Stimulated activated CD4-positive, alpha-beta T cell treated with anti-CD3 and anti-CD28 coated beads, Interleukin-4, amount 100 ng/mL, for 24 hours (primary cell): ENCODE measurements at regions not wholly inside any gene's neighbourhood (a gene's known extent, or its start where the extent isn't known, plus 50 kb on each side); places are given as distances from the start of the nearest gene placed in this dataset.
"Not testable (repeated sequence)": the region's sequence is repeated elsewhere in the genome, so short reads cannot be mapped to it uniquely, and the experiment has no call there.

ENCODE experiments used
- DNase-seq: peaks from one replicate; pipeline ENCODE4 v3.0.0-alpha.2; 2020

DNA sequence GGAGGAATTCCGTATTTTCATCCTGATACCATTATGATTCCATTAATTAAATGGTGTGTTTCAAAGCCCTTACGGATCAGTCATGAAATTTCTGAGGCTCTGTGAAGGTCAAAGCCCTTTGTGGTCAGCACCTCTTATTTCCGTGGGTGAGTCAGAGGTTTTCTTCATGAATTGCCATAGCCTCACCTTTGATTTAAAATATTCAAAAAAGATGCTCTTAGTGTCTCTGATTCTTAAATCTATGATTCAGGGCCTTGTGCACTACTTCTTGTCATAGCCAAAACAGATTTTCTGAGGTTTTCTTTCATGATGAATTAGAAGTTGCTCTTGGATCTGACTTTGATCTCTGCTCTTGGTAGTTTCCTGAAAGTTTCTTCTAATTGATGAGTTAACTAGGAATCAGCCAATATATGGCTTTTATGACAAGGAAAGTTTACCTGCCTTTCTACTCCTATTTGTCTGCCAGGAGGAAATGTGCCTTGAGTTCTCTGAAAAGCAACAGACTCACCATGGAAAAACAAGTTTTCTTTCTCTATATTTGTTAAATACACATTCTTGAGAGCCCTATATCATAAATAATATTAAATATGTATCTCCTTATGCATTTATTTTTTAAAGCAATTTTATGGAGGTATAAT lies 613.0 kb downstream of the UTRN start:
- no peak for DNase-seq

DNA sequence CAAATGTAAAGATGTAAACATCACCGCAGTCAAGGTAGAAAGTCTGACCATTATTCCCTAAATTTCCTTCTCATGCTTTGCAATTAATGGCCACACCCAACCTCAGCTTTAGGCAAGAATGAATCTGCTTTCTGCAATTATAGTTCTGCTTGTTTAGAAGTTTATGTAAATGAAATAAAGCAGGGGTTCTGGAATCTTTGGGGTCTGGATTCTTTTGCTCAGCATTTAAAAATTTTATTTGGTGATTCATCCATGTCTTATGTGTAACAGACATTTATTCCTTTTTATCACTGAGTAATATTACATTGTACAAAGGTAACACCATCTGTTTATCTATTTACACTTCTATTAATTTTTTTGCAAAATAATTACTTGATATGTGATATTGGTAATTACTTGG lies 613.6 kb downstream of the UTRN start:
- no peak for DNase-seq

DNA sequence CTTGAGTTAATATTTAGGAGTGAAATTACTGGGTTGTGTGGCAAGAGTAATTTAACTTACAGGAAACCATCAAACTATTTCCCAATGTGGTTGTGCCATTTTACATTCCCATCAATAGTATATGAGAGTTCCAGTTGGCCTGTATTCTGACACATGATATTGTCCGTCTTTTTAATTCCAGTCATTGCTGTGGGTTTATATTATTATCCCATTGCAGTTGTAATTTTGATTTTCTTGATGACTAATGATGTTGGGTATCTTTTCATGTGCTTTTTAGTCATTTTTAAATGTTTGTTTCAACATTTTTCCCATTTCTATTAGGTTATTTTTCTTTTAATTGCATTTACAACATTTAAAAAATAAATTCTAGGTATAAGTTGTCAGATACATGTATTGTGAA lies 614.0 kb downstream of the UTRN start:
- DNase-seq: no peak

DNA sequence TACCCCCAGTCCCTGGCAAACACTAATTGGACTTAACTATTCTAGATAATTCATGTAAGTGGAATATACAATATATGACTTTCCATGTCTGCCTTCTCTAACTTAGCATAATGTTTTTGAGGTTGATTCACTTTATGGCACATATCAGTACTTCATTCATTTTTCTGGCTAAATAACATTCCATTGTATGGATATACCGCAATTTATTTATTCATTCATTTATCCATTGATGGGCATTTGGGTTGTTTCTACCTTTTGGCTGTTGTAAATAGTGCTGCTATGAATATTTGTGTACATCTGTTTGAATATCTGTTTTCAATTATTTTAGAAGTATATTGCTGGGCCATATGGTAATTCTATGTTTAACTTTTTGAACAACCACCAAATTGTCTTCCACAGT lies 616.3 kb downstream of the UTRN start:
- DNase-seq: no peak

DNA sequence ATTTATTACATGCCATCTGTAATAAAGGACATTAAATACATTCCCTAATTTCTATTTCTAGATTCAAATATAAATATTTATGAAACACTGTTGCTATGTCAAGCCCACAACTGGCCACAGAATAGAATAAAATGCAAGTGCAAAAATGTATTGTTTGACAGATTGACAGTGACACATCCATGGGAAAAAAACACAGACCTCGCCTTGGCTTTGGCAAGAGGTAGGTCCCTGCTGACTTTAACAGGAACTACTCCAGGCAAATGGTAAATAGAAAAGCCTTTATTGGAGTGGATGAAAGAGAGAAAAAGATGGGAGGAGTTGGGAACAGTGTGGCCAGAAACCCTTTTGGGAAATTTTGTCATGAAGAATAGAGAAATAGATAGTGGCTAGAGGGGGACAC lies 622.9 kb downstream of the UTRN start:
- DNase-seq: no peak

DNA sequence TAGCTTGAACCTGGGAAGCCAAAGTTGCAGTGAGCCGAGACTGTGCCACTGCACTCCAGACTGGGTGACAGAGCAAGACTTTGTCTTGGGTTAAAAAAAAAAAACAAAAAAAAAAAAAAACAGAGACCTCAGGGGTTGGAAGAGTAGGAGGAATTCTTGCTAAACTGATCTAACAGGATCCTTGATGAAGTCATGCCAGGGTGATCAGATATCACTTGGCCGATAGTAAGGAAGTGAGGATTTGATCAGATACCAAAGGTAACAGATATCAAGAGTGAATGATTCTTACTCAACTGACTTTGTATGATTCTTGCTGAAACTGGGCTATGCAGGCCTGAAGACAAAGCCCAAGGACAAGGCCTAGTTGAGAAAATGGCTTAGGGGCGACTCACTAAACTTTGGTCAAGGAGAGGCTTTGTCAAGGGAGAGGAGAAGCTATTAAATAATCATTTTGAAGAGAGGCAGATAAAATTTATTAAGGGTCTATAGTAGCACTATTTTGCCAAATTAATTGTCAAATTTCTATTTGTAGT lies 624.7 kb downstream of the UTRN start:
- no peak for DNase-seq

DNA sequence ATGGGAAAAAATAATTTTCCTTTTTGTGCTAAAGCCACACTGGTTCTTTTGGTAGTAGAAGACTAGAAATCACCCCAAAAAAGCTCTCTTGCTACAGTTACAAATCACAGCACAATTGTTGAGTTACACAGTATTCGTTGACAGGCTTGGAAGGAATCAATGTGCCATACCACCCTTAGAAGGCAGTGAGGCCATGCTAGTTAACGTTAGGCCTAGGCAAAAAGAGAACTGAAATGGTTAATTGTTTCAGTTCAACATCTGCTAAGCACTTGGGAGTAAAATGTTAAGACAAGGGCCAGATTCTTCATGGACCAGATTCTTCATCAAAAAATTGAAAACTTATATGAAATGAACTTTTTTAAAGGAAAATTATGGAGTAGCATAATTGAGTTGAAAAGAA lies 626.2 kb downstream of the UTRN start:
- no peak for DNase-seq

DNA sequence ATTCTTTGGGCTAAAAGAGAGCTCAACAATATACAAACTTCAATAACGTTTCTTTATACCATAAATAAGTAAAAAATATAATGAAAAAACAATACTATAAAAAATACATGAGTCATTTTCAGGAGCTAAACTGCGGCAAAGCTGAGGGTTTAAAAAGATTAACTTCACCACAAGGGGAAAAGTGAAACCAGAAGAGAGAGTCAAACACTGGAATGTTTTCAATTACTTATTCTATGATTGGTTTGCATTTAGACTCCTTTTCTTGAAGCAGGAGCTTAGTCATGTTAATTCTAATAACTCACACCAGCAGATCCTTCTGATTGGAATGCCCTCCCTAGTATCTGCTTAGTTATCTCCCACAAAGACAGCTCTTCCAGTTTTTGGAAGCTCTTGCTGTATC lies 627.3 kb downstream of the UTRN start:
- no peak for DNase-seq

DNA sequence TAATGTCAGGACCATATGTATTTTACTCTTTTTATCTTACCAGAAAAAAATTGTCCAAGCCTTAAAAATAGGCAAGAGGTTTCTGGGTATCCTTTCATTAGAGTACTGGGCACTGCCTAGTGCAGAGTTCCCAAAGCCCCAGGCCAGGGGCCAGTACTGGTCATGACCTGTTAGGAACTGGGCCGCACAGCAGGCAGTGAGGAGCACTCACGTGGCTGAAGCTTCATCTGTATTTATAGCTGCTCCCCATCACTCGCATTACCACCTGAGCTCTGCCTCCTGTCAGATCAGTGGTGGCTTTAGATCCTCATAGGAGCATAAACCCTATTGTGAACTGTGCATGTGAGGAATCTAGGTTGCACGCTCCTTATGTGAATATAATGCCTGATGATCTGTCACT lies 632.9 kb downstream of the UTRN start:
- no peak for DNase-seq

DNA sequence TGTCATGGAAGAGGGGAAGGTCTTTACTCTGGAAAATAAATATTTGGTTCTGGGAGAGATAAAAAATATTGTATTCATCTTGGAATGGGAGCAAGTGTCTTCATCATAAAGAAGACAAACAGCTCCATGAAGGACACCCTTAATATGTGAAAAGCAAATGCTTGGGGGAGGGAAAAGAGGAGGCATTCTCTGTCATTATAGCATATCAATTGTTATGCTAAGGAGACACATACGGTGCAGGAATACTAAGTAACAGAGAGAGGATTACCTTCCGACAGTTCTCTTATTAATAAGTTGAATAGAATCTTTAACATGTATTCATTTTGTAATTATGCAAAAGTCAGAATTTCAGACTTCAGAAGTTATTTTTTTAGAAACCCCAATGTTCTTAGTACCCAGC lies 634.4 kb downstream of the UTRN start:
- DNase-seq: no peak

DNA sequence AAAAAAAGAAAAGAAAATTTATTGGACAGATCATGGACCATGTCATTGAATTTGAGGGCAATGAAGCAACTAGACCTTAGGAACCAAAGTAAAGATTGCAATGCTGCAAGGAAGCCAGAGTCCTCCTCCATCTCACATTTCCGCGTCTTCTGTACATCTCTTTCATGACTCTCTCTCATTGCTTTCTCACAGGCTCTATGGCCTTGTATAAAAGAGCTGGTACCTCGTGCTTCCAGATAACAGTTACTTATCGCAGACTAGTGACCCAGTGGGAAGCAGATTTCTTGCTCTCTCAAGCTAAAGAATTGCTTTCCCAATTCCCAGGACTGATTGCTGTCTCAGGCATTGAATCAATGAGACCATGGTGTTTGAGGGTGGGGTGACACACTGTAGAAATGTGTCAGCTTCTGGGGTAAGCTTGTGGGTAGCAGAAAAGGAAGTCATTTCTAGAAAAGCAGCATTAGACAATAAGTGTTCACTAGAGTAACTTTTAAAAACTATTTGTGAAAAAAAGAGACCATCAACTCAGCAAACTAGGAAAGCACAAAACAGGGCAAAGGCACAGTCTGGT lies 635.3 kb downstream of the UTRN start:
- DNase-seq: no peak

DNA sequence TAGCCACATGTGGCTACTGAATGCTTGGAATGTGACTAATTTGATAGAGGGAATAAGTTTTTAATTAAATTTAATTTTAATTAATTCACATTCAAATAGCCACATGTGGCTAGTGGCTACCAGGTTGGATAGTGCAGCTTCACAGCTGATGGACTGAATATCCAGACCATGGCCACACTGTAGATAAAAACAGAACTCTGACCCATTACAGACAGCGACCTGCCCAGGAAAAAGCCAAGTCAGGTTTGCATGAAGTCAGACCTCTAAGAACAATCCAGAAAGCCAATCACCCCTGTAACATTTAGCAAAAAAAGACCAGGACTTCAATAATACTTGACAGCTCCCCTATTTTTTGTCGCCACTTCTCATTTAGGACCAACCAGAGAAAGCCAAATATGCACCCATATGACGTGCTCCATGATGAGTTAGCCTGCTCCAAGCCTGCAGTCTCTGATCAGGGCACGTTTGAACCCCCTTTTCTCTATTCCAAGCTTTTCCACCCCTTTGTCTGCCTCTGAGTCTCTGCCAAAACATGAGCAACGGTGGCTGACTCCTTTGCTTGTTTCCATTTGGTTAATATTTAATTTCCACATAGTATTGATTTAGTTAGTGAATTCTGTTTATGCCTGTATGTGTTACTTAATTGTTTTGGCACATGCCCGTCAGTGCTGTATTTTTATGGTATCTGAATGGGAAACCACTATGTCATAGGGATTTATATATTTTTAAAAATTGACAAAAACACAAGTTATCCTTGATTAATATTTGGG lies 636.3 kb downstream of the UTRN start:
- no peak for DNase-seq

DNA sequence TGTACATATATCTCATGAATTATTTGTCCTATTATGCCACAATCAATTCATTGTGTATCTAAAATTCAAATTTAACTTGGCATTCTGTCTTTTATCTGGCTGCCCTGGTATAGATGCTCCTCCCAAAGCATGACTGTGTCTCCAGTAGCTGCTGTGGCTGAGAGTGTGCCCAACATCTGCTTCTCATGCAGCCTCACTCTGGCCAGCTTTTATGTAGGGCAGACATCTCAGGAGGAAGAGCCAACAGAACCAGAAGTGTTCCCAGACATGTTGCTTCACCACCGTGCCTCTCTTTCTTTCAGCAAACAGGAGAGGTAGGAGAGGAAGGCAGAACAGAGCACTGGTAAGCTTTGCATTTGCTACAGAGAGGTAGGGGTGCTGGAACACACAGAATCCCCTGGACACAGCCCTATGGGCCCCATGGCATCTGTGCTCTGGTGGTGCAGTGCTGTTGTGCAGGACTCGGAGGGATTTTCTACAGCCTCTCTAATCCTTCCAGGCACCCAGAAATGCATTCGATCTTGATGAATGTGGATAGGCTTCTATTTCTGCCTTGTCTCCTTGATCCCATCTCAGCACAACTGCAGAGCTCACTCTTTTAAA lies 637.1 kb downstream of the UTRN start:
- no peak for DNase-seq

DNA sequence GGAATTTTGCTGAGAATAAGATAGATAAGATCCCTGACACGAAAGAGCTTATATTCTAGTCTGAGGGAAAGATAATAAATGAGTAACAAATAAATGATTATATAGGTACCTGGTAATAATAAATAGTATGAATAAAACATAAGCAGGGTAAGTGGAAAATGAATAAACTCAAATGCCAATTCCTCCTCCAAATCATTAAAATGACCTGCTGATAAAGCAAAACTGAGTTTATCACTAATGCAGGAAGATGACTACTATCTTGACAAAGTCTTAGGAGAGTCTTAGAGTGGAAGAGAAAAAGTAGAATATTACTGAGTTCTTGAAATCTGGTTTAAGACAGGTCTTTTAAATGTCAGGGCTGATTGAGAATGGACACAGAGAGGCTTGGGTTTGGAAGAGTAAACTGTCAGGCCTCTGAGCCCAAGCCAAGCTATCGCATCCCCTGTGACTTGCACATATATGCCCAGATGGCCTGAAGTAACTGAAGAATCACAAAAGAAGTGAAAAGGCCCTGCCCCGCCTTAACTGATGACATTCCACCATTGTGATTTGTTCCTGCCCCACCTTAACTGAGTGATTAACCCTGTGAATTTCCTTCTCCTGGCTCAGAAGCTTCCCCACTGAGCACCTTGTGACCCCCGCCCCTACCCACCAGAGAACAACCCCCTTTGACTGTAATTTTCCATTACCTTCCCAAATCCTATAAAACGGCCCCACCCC lies 637.8 kb downstream of the UTRN start:
- not testable (repeated sequence) for DNase-seq

DNA sequence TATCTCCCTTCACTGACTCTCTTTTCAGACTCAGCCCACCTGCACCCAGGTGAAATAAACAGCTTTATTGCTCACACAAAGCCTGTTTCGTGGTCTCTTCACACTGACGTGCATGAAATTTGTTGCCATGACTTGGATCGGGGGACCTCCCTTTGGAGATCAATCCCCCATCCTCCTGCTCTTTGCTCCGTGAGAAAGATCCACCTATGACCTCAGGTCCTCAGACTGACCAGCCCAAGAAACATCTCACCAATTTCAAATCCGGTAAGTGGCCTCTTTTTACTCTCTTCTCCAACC lies 638.3 kb downstream of the UTRN start:
- not testable (repeated sequence) for DNase-seq

DNA sequence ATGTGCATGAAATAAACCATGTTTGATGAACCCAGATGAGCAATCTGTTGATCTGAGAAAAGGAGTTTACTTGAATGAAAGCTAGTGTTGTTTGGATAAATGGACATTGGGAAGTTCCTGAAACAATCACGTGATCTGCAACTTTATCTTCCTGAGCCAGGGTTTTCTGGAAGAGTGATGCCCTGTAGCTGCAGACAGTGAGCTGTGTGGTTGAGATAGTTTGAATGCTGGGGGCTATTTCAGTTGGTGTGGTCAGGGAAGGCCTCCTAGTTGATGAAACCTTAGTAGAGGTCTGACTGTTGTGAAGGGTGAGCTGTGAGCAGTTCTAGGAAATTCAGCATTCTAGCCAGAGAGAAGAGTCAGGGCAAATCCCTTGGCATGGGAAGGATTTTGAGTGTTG lies 643.7 kb downstream of the UTRN start:
- no peak for DNase-seq

DNA sequence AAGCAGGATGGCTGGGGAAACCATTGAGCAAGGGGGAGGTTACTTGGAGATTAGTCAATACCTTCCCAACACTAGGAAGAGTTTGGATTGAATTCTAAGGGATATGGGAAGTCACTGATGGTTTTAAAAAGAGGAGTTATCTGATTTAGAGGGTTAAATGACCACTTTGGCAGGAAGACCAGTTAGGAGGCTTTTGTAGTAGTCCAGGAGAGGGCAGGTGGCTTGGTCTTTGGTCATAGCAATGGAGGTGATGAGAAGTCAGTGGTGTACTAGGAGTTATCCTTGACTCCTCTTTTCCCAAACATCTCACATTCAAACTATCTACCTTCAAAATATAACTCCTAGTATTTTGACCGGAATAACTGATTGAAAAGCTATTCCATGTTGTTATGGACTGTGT lies 644.1 kb downstream of the UTRN start:
- DNase-seq: no peak

DNA sequence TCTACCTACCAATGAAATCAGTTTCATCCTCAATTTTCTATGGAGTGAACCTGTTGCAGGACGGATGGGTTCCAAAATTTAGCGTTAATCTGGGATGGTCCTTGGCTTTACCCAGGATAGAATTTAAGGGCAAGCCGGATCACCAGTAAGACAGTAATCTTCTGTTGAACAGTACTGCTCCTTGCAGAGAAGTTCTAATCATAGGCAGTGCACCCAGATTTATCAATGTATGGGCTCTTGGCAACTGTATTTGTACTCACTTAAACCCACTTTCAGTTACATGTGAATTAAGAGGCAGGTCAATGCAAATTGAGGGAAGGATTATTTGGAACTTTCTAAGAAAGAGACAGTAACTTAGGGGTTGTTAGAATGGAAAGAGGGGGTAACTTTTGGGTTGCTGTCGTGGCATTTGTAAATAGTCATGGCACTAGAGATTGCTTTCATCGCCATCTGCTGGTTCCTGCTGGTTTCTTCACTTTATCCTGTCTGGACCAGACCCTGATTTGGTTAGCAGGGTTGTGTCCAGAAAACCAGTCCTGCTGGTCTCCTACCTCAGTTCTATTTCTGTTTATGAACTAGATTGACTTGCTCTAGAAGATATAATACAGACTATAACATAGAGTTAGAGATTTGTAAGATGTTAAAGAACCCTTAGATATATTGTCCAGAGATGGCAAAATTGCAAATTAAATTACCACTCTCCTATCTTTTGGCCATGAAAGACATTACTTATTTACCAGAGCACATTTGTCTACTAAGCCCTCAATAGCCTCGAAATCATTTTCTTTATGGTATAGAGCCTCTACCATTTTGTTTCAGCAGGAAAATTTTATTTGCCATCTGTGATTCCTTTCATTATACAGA lies 646.3 kb downstream of the UTRN start:
- peak; percentile 33 for DNase-seq

DNA sequence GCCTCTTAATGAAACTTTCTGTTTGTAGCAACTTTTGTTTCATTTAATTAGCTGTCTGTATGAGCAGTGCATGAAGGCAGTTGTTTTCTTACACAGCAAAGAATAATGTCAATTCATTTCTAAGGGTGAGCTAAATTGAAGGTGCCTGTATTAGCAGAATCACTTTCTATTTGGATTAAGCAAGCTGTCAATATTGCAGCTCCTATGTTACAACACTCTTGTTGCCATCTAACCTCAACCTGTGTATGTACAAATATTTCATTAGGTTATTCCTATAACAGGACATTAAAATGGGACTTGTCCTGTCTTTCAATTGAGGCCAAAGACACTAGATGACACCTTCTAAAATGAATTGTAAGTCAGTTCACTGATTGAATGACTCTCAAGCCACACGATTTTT lies 647.5 kb downstream of the UTRN start:
- DNase-seq: no peak

DNA sequence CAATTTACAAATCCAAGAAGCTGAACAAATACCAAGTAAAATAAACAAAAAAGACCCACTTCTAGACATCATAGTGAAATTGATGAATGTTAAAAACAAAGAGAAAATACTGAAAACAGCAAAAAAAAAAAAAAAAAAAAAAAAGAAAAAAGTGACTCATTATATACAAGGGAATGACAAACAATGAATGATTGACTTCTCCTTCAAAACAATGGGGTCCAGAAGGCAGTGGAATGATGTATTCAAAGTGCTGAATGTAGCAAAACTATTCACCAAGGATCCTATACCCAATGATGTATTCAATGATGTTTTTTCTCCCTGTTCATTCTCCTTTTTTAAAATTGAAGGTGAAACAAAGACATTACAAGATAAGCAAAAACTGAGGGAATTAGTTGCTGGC lies 650.0 kb downstream of the UTRN start:
- no peak for DNase-seq

DNA sequence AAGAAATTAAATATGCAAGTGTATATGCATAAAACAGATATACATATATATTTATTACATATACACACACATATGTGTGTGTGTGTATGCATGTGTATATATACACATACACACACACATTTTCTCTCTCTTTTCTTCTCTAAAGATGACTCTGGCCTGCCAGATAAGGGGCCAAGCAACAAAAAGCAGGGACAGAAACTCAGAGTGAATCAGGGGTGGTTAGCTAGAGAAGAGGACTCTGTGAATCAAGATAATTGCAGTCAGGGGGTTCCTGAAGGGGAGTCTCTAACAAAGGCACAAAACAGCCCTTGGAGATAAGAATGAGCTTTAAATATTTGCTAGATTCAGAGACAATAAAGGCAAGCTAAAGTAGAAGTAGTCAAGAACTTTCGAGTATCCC lies 650.5 kb downstream of the UTRN start:
- no peak for DNase-seq

DNA sequence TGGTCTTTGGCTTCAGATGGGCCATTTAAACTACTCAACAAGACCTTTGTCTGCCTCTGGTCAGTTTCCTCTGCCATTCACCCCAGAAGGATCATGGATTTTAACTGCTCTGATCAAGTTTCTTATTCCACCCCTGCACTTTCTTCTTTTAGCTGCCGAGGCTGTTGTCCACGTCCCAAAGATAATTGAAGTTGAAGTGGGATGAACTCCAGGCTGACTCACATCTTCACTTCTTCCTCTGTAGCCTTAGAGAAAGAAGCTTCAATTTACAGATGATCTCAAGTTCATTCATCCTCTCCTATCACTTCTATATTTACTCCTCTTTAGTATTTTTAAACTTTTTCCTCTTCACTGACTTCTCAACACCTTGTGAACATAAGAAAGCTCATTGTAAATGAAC lies 651.6 kb downstream of the UTRN start:
- DNase-seq: no peak
